ENCODE measurements at regions not wholly inside any gene's neighbourhood (a gene's known extent, or its start where the extent isn't known, plus 50 kb on each side); places are given as distances from the start of the nearest gene placed in this dataset.

DNA sequence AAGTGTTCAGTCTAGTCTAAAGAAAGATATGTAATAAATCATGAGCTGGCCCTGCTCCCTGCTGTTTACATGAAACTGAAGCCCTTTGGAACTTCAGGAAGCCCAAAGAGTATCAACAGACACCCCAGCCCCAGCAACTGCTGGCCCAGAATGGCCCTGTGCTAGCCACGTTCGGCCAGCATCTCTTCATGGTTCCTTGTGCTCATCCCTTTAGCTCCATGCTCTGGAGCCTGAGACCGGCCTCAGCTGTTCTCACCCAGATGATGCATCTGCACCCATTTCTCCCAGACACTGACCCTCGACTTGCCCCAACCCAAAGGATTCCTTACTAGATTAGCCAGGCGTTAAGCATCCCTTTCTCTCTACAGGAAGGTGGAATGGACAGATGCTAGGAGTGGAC lies 207.3 kb downstream of the HS3ST3B1 start:
- Histone ChIP-seq H3K4me1 (no peaks in the 10 kb centered on the region), H3K27ac (no peak overlapping the region), H3K36me3 (no peaks in the 10 kb centered on the region), H3K9me3 (no peaks in the 10 kb centered on the region), H3K4me3 (no peak overlapping the region), H3K27me3 (no peaks in the 10 kb centered on the region)
- intact Hi-C loops (cut with DNase I), result no loop called here
- DNase-seq (ENCODE audit: low spot score in 2 of 2), result no peak
- TF ChIP-seq, protein P1, sequence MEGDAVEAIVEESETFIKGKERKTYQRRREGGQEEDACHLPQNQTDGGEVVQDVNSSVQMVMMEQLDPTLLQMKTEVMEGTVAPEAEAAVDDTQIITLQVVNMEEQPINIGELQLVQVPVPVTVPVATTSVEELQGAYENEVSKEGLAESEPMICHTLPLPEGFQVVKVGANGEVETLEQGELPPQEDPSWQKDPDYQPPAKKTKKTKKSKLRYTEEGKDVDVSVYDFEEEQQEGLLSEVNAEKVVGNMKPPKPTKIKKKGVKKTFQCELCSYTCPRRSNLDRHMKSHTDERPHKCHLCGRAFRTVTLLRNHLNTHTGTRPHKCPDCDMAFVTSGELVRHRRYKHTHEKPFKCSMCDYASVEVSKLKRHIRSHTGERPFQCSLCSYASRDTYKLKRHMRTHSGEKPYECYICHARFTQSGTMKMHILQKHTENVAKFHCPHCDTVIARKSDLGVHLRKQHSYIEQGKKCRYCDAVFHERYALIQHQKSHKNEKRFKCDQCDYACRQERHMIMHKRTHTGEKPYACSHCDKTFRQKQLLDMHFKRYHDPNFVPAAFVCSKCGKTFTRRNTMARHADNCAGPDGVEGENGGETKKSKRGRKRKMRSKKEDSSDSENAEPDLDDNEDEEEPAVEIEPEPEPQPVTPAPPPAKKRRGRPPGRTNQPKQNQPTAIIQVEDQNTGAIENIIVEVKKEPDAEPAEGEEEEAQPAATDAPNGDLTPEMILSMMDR (IDR thresholded peaks at IDR 0.05), result no peak

DNA sequence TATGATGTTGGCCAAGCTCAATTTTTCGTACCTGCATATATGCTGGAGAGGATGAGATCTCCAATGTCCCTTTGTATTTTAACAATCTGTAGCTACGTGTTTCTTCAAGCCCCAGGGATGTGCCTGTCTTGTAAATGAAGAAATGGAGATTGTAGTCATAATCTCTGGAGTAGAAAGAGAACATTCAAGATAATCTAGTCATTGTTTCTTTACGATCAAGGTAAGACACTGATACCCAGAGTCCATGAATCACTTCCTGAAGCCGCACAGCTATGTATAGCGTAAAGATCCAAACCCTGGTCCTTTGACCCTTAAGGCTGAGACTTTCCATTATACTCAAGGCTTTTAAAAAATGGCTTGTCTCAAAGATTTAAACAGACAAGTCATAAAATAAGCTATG lies 205.5 kb downstream of the HS3ST3B1 start:
- TF ChIP-seq, protein P1 (IDR thresholded peaks at IDR 0.05), result no peak
- H3K27ac ChIP-seq, result no peak overlapping the region
- no peaks in the 10 kb centered on the region for H3K9me3 ChIP-seq
- H3K27me3 ChIP-seq, result no peaks in the 10 kb centered on the region
- DNase-seq (ENCODE audit: low spot score in 2 of 2), result no peak
- intact Hi-C loops (cut with DNase I), result no loop called here
- no peak overlapping the region for H3K4me3 ChIP-seq
- no peaks in the 10 kb centered on the region for H3K4me1 ChIP-seq
- H3K36me3 ChIP-seq, result no peaks in the 10 kb centered on the region

DNA sequence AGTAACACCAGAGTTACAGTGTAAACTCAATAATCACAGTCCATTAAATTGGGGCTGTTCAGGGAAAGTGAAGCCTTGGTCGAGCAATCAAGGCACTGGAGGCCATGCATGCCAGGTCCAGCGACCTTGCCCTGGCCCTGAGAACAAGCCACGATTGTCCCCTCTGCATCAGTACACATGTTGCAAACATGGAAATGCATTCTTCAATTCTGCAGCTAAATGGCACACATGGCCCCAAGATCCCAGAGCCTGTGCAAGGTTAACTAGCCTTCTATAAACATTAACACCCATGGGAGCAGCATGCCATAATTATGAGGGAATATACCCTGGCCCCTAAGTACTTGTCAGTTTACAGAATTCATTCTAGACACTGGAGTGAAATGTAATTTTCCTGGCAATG lies 204.7 kb downstream of the HS3ST3B1 start:
- no peaks in the 10 kb centered on the region for H3K27me3 ChIP-seq
- H3K27ac ChIP-seq, result no peak overlapping the region
- no peak for DNase-seq (ENCODE audit: low spot score in 2 of 2)
- intact Hi-C loops (cut with DNase I), result no loop called here
- H3K4me1 ChIP-seq, result no peaks in the 10 kb centered on the region
- no peak overlapping the region for H3K4me3 ChIP-seq
- H3K36me3 ChIP-seq, result no peaks in the 10 kb centered on the region
- TF ChIP-seq, protein P1 (IDR thresholded peaks at IDR 0.05), result no peak
- H3K9me3 ChIP-seq, result no peaks in the 10 kb centered on the region

DNA sequence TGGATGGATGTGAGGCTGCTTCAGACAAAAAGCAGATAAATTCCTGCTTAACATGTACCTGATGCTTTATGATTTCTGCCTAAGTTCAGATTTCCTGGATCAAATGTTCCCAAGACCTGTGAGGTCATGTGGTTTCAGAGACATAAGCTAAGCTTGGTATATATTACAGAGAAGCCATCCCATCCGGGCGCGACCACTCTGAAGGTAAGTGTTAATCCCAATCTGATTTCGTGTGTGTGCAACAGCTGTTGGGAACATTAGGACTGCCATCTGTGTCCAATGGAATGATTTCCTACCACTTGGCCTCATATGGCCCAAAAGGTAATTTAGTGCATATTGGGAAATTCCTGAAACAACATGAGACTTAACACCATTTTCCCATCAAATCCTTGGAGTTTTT lies 199.1 kb downstream of the HS3ST3B1 start:
- no peaks in the 10 kb centered on the region for H3K4me1 ChIP-seq
- TF ChIP-seq, protein P1 (IDR thresholded peaks at IDR 0.05), result no peak
- H3K27me3 ChIP-seq, result no peaks in the 10 kb centered on the region
- no peaks in the 10 kb centered on the region for H3K9me3 ChIP-seq
- H3K4me3 ChIP-seq, result no peak overlapping the region
- intact Hi-C loops (cut with DNase I), result no loop called here
- H3K27ac ChIP-seq, result no peak overlapping the region
- DNase-seq (ENCODE audit: low spot score in 2 of 2), result no peak
- no peaks in the 10 kb centered on the region for H3K36me3 ChIP-seq

DNA sequence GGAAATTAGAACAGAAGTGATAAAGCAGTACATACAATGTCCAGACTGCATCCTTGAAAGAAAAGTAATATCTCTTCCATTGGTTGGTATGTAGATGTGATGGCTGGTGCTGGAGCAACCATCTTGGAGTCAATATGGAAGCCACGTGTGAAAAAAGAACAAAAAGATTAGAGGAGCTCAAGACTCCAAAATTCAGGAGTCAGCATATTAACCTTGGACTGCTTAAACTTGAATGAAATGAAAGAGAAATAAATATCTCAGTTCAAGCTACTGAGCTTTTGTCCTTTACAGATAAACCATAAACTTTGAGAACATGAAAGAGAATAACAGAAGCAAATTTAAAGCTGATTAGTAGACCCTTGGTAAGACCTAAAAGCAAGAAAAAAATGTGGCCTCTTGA lies 197.9 kb downstream of the HS3ST3B1 start:
- intact Hi-C loops (cut with DNase I), result no loop called here
- Histone ChIP-seq H3K27ac (no peak overlapping the region), H3K36me3 (no peaks in the 10 kb centered on the region), H3K27me3 (no peaks in the 10 kb centered on the region), H3K4me3 (no peak overlapping the region), H3K9me3 (no peaks in the 10 kb centered on the region), H3K4me1 (no peaks in the 10 kb centered on the region)
- TF ChIP-seq, protein P1 (IDR thresholded peaks at IDR 0.05), result no peak
- DNase-seq (ENCODE audit: low spot score in 2 of 2), result no peak

DNA sequence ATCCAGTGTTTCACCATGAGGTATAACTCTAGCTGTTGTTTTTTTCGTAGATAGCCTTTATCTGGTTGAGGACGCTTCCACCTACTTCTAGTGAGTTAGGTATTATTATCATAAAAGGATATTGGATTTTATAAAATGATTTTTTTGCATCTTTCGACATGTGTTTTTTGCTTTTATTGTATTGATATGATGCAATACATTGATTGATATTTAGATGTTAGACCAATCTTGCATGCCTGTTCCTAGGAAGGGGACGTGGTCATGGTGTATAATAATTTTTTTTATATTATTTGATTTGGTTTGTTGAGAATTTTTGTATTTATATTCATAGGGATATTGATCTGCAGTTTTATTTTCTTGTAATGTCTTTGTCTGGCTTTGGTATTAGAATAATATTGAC lies 193.3 kb downstream of the HS3ST3B1 start:
- Histone ChIP-seq H3K4me3 (no peak overlapping the region), H3K27ac (no peak overlapping the region), H3K27me3 (no peaks in the 10 kb centered on the region), H3K9me3 (no peaks in the 10 kb centered on the region), H3K36me3 (no peaks in the 10 kb centered on the region), H3K4me1 (no peaks in the 10 kb centered on the region)
- DNase-seq (ENCODE audit: low spot score in 2 of 2), result no peak
- intact Hi-C loops (cut with DNase I), result no loop called here
- TF ChIP-seq, protein P1 (IDR thresholded peaks at IDR 0.05), result no peak

Data from ascending aorta (tissue), 2 donors.